H1 (cell line): ENCODE measurements at regions not wholly inside any gene's neighbourhood (a gene's known extent, or its start where the extent isn't known, plus 50 kb on each side); places are given as distances from the start of the nearest gene placed in this dataset.

Experiments
- CTCF ChIA-PET: fragments of 300-600 bp; sonication (Branson Sonifier 250); formaldehyde crosslinking; loops from one replicate; lab custom pipeline; 2021; ENCODE audit not compliant: partially characterized antibody; lab: Charles Lee
- POLR2A ChIA-PET: fragments of 300-600 bp; sonication (Branson Sonifier 250); formaldehyde crosslinking; loops from one replicate; lab custom pipeline; 2021; ENCODE audit warnings: inconsistent platforms; ENCODE audit not compliant: partially characterized antibody; lab: Charles Lee
- DNase-seq, 2 experiments: peaks; one replicate each; pipeline versions ENCODE4 v3.0.0 to v3.0.0-alpha.2; 2010 to 2022; ENCODE audit warnings: low spot score in 2 of 2, low read depth in 1 of 2, mixed read lengths in 1 of 2
- FAIRE-seq: peaks from 2 replicates; lab custom pipeline; 2011; peaks lifted over from hg19 to GRCh38; lab: Jason Lieb, UNC
- H2AFZ ChIP-seq: 2 replicates; pipeline ENCODE4 v1.8.1; 2012; ENCODE audit warnings: low read length, inconsistent platforms
- H2AK5ac ChIP-seq: 2 replicates; pipeline ENCODE4 v1.6.1; 2013; ENCODE audit warnings: low read depth, low read length
- H2BK120ac ChIP-seq: replicated peaks from 2 replicates; pipeline ENCODE3; 2013; ENCODE audit warnings: low read depth, low read length, inconsistent platforms
- H2BK12ac ChIP-seq: 2 replicates; pipeline ENCODE4 v1.6.1; 2013; ENCODE audit warnings: low read depth, low read length
- H2BK15ac ChIP-seq: 2 replicates; pipeline ENCODE4 v1.6.1; 2013; ENCODE audit warnings: low read length
- H2BK20ac ChIP-seq: 2 replicates; pipeline ENCODE4 v1.6.1; 2013; ENCODE audit warnings: low read length
- H2BK5ac ChIP-seq: 2 replicates; pipeline ENCODE4 v1.6.1; 2013; ENCODE audit warnings: low read depth, low read length
- H3K14ac ChIP-seq: 2 replicates; pipeline ENCODE4 v1.6.1; 2013; ENCODE audit warnings: inconsistent platforms; ENCODE audit not compliant: insufficient read length
- H3K18ac ChIP-seq: 2 replicates; pipeline ENCODE4 v1.6.1; 2013; ENCODE audit warnings: low read length; ENCODE audit errors: extremely low read depth
- H3K23ac ChIP-seq: 2 replicates; pipeline ENCODE4 v1.6.1; 2013; ENCODE audit warnings: inconsistent platforms; ENCODE audit not compliant: insufficient read length
- H3K23me2 ChIP-seq: 2 replicates; pipeline ENCODE4 v1.6.1; 2013; ENCODE audit warnings: low read depth, low read length
- H3K27ac ChIP-seq: 2 replicates; pipeline ENCODE4 v1.6.1; 2011; ENCODE audit warnings: low read depth, low read length, inconsistent platforms
- H3K27me3 ChIP-seq, 4 experiments: replicated peaks in 1 of 4; 1 replicate in 1 of 4; 2 replicates in 3 of 4; pipeline versions ENCODE4 v1.6.1 to v1.8.1; 2011 to 2013; ENCODE audit warnings: low read length in 3 of 4, mild to moderate bottlenecking in 3 of 4, inconsistent platforms in 2 of 4, mixed read lengths in 2 of 4, moderate library complexity in 1 of 4; ENCODE audit not compliant: control insufficient read depth in 3 of 4, insufficient read depth in 3 of 4; ENCODE audit errors: extremely low read depth in 1 of 4
- H3K36me3 ChIP-seq, 4 experiments: 2 replicates each; pipeline versions ENCODE4 v1.6.1 to v1.8.1; 2011 to 2013; ENCODE audit warnings: mild to moderate bottlenecking in 4 of 4, low read length in 3 of 4, moderate library complexity in 2 of 4, control low read depth in 1 of 4, inconsistent platforms in 1 of 4; ENCODE audit not compliant: insufficient read depth in 4 of 4, control insufficient read depth in 2 of 4
- H3K4ac ChIP-seq: replicated peaks from 2 replicates; pipeline ENCODE3; 2013; ENCODE audit warnings: low read length, low read depth, mixed read lengths, inconsistent platforms; ENCODE audit not compliant: insufficient read length
- H3K4me1 ChIP-seq, 4 experiments: replicated peaks in 1 of 4; 1 replicate in 1 of 4; 2 replicates in 3 of 4; pipeline versions ENCODE4 v1.6.1 to v1.8.1; 2011 to 2013; ENCODE audit warnings: low read length in 3 of 4, inconsistent platforms in 2 of 4, mixed read lengths in 1 of 4; ENCODE audit not compliant: insufficient read depth in 4 of 4, control insufficient read depth in 3 of 4
- H3K4me2 ChIP-seq, 2 experiments: 2 replicates each; pipeline versions ENCODE4 v1.6.1 to v1.8.1; 2011 to 2013; ENCODE audit warnings: low read depth in 2 of 2, low read length in 2 of 2, control low read depth in 1 of 2, inconsistent platforms in 1 of 2, mild to moderate bottlenecking in 1 of 2; ENCODE audit not compliant: insufficient read depth in 1 of 2
- H3K4me3 ChIP-seq, 4 experiments: fragments of 200-600, 300-600 bp in 1 of 4; sonication (generic), shearing (Covaris generic), sonication (Bioruptor Twin) in 1 of 4; 2 replicates each; pipeline versions ENCODE4 v1.5.1 to v1.8.1; 2011 to 2016; ENCODE audit warnings: low read length in 4 of 4, low read depth in 3 of 4, control low read depth in 2 of 4, inconsistent platforms in 2 of 4, mild to moderate bottlenecking in 2 of 4, mixed read lengths in 1 of 4, moderate library complexity in 1 of 4; ENCODE audit not compliant: insufficient read depth in 2 of 4; ENCODE audit errors: extremely low read depth in 1 of 4
- H3K56ac ChIP-seq: replicated peaks from 2 replicates; pipeline ENCODE3; 2013; ENCODE audit warnings: low read depth, mild to moderate bottlenecking, mixed read lengths, low read length, inconsistent platforms; ENCODE audit not compliant: insufficient read length
- H3K79me1 ChIP-seq: 2 replicates; pipeline ENCODE4 v1.6.1; 2013; ENCODE audit warnings: low read depth, low read length, control low read depth
- H3K79me2 ChIP-seq, 2 experiments: 2 replicates each; pipeline versions ENCODE4 v1.6.1 to v1.8.1; 2012 to 2013; ENCODE audit warnings: low read length in 2 of 2, mild to moderate bottlenecking in 2 of 2, inconsistent platforms in 1 of 2; ENCODE audit not compliant: insufficient read depth in 2 of 2, control insufficient read depth in 1 of 2
- H3K9ac ChIP-seq, 4 experiments: replicated peaks in 1 of 4; 1 replicate in 1 of 4; 2 replicates in 3 of 4; pipeline versions ENCODE4 v1.6.1 to v1.8.1; 2011 to 2013; ENCODE audit warnings: low read depth in 3 of 4, low read length in 3 of 4, control low read depth in 2 of 4, mild to moderate bottlenecking in 2 of 4, moderate library complexity in 2 of 4, inconsistent platforms in 1 of 4; ENCODE audit errors: extremely low read depth in 1 of 4
- H3K9me3 ChIP-seq, 2 experiments: 2 replicates each; pipeline versions ENCODE4 v1.6.1 to v1.8.1; 2012 to 2013; ENCODE audit warnings: mild to moderate bottlenecking in 2 of 2, moderate library complexity in 2 of 2, control low read depth in 1 of 2, inconsistent platforms in 1 of 2, low read depth in 1 of 2, low read length in 1 of 2, mixed read lengths in 1 of 2; ENCODE audit not compliant: insufficient read depth in 2 of 2
- H4K20me1 ChIP-seq, 2 experiments: replicated peaks in 1 of 2; 2 replicates each; pipeline versions ENCODE3 to v1.8.1; 2011 to 2013; ENCODE audit warnings: inconsistent platforms in 2 of 2, low read length in 2 of 2, mild to moderate bottlenecking in 1 of 2; ENCODE audit not compliant: insufficient read depth in 2 of 2, control insufficient read depth in 1 of 2
- H4K5ac ChIP-seq: 2 replicates; pipeline ENCODE4 v1.6.1; 2013; ENCODE audit warnings: low read length, low read depth, mixed read lengths, inconsistent platforms; ENCODE audit not compliant: insufficient read length
- H4K8ac ChIP-seq: 2 replicates; pipeline ENCODE4 v1.8.0; 2013; ENCODE audit warnings: mild to moderate bottlenecking, moderate library complexity, low read length, inconsistent platforms; ENCODE audit not compliant: insufficient read depth; ENCODE audit errors: extremely low read depth
- H4K91ac ChIP-seq: replicated peaks from 2 replicates; pipeline ENCODE3; 2013; ENCODE audit warnings: low read length, mixed read lengths, inconsistent platforms; ENCODE audit not compliant: insufficient read length
- ASH2L ChIP-seq: fragments of 200-600, 300-600 bp; sonication (generic); IDR thresholded peaks from one replicate; pipeline ENCODE4 v1.7.1; 2017; ENCODE audit warnings: low read length
- BCL11A ChIP-seq, 2 experiments: IDR thresholded peaks; one replicate each; pipeline ENCODE4 v1.6.1; 2011; ENCODE audit warnings: low read depth in 2 of 2, low read length in 2 of 2, mild to moderate bottlenecking in 2 of 2
- CBX8 ChIP-seq: fragments of 300-800, 300-1000 bp; sonication (generic); IDR thresholded peaks from 2 replicates; pipeline ENCODE4 v1.7.1; 2016; ENCODE audit warnings: low read depth, low read length, borderline replicate concordance
- NANOG ChIP-seq: IDR thresholded peaks from 2 replicates; pipeline ENCODE4 v1.6.1; 2011; ENCODE audit warnings: low read length, low read depth, mild to moderate bottlenecking, inconsistent platforms; ENCODE audit not compliant: insufficient read depth, poor library complexity, severe bottlenecking
- POLR2AphosphoS5 ChIP-seq: IDR thresholded peaks from 2 replicates; pipeline ENCODE4 v1.6.1; 2011; ENCODE audit warnings: low read depth, low read length
- SP4 ChIP-seq: IDR thresholded peaks from 2 replicates; pipeline ENCODE4 v1.6.1; 2012; ENCODE audit warnings: low read length, inconsistent platforms
- TEAD4 ChIP-seq: IDR thresholded peaks from 2 replicates; pipeline ENCODE4 v1.6.1; 2012; ENCODE audit warnings: low read depth, low read length, inconsistent platforms, mixed read lengths
- WGBS, 2 experiments: shearing (Covaris generic) in 1 of 2; methylation state at CpG; one replicate each; pipeline versions ENCODE4 v1.1.6 to v1.1.7; 2013 to 2015; ENCODE audit warnings: low lambda C conversion rate in 2 of 2, mixed read lengths in 2 of 2, inconsistent platforms in 1 of 2, low coverage in 1 of 2, missing lambda C conversion rate in 1 of 2; ENCODE audit not compliant: insufficient replicate concordance in 2 of 2, insufficient coverage in 1 of 2, insufficient read length in 1 of 2; ENCODE audit errors: extremely low coverage in 1 of 2, missing lambda C conversion rate in 1 of 2; 5-methylcytosine and 5-hydroxymethylcytosine counted together

DNA sequence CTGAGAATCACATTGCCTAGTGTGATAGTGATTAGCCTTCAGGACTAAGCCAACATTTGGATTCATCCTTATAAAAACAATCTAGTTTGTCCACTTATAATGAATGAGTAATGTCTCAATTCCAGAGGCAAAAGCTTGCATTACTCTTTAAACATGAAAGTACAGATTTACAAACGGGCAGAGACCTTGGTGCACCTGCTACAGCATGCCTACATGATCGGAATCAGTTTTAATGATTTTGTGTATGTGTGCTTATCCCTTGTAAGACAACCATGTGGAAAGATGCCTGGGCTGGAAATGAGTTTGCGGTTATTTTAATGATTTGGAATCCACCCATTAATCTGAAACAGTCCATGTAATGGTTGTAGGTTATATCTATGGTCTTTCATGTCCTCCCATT is 572.7 kb downstream of the KLHL13 start:
- H3K23ac ChIP-seq, result no peak overlapping the region
- no peaks in the 10 kb centered on the region for H3K27me3 ChIP-seq
- no peak overlapping the region for H2BK12ac ChIP-seq
- H3K79me2 ChIP-seq, result no peaks in the 10 kb centered on the region
- no peak overlapping the region for H4K91ac ChIP-seq
- no peaks in the 10 kb centered on the region for H3K79me1 ChIP-seq
- no peak overlapping the region for H2BK15ac ChIP-seq
- no peak overlapping the region for H2BK120ac ChIP-seq
- H3K56ac ChIP-seq, result no peak overlapping the region
- FAIRE-seq (no peak), DNase-seq (no peak)
- no peak overlapping the region for H4K5ac ChIP-seq
- no peaks in the 10 kb centered on the region for H3K9me3 ChIP-seq
- H3K4me3 ChIP-seq, result no peak overlapping the region
- H3K23me2 ChIP-seq, result no peaks in the 10 kb centered on the region
- H3K9ac ChIP-seq, result no peak overlapping the region
- no peaks in the 10 kb centered on the region for H4K20me1 ChIP-seq
- H3K4ac ChIP-seq, result no peak overlapping the region
- no peak overlapping the region for H2BK5ac ChIP-seq
- no peak for TF ChIP-seq BCL11A (IDR thresholded peaks at IDR 0.05; ENCODE audit: low read depth in 2 of 2, low read length in 2 of 2)
- TF ChIP-seq SP4, result no peak
- TF ChIP-seq TEAD4, result no peak
- no peak for TF ChIP-seq NANOG
- no peak for TF ChIP-seq ASH2L
- no peak for TF ChIP-seq CBX8
- TF ChIP-seq POLR2AphosphoS5, result no peak
- H2BK20ac ChIP-seq, result no peak overlapping the region
- no peak overlapping the region for H4K8ac ChIP-seq
- ChIA-PET POLR2A (no interaction called here), CTCF (no interaction called here)
- no peak overlapping the region for H3K18ac ChIP-seq
- no peak overlapping the region for H3K27ac ChIP-seq
- WGBS, 2 experiments, result 88% methylated on average over 3 of the region's 3 CpGs; no CpG with 5 or more reads in 1 of the 2 experiments
- no peaks in the 10 kb centered on the region for H3K4me1 ChIP-seq
- H3K14ac ChIP-seq, result no peak overlapping the region
- H3K36me3 ChIP-seq, result no peaks in the 10 kb centered on the region
- H2AK5ac ChIP-seq, result no peak overlapping the region
- H2AFZ ChIP-seq, result no peak overlapping the region
- H3K4me2 ChIP-seq, result no peak overlapping the region
